ENCODE measurements at regions not wholly inside any gene's neighbourhood (a gene's known extent, or its start where the extent isn't known, plus 50 kb on each side); places are given as distances from the start of the nearest gene placed in this dataset.

GRCh38 chr4:108385076-108385475 is 216.3 kb upstream of the LEF1 start:
- TF ChIP-seq CTCF (IDR thresholded peaks at IDR 0.05; ENCODE audit: extremely low read depth in 1 of 2, insufficient read depth in 1 of 2, low read depth in 1 of 2, low read length in 2 of 2) (no peak), POLR2A (IDR thresholded peaks at IDR 0.05; ENCODE audit: low read depth, low read length) (no peak)

Data from endothelial cell of umbilical vein (primary cell).